ENCODE measurements at regions not wholly inside any gene's neighbourhood (a gene's known extent, or its start where the extent isn't known, plus 50 kb on each side); places are given as distances from the start of the nearest gene placed in this dataset.

- H3K4me3 ChIP-seq (ENCODE audit: low read depth, low read length) = no peak overlapping the region
- no peak for TF ChIP-seq CTCF (IDR thresholded peaks at IDR 0.05; ENCODE audit: insufficient read depth, low read depth, low read length, missing control alignments)
- DNase-seq (ENCODE audit: low read depth) = no peak
Measured at GRCh38 chr6:80478030-80478429, 371.6 kb downstream of the BCKDHB start.

GRCh38 chr6:80477591-80477990 is 371.1 kb downstream of the BCKDHB start:
- H3K4me3 ChIP-seq (ENCODE audit: low read depth, low read length) = no peak overlapping the region
- no peak for DNase-seq (ENCODE audit: low read depth)
- no peak for TF ChIP-seq CTCF (IDR thresholded peaks at IDR 0.05; ENCODE audit: insufficient read depth, low read depth, low read length, missing control alignments)

- no peak for DNase-seq (ENCODE audit: low read depth)
- no peak for TF ChIP-seq CTCF (IDR thresholded peaks at IDR 0.05; ENCODE audit: insufficient read depth, low read depth, low read length, missing control alignments)
- H3K4me3 ChIP-seq (ENCODE audit: low read depth, low read length) = no peak overlapping the region
Measured at GRCh38 chr6:80472271-80472670, 365.8 kb downstream of the BCKDHB start.

GRCh38 chr6:80469977-80470376 is 363.5 kb downstream of the BCKDHB start:
- no peak for TF ChIP-seq CTCF (IDR thresholded peaks at IDR 0.05; ENCODE audit: insufficient read depth, low read depth, low read length, missing control alignments)
- no peak for DNase-seq (ENCODE audit: low read depth)
- H3K4me3 ChIP-seq (ENCODE audit: low read depth, low read length) = no peak overlapping the region

- no peak overlapping the region for H3K4me3 ChIP-seq (ENCODE audit: low read depth, low read length)
- DNase-seq (ENCODE audit: low read depth) = no peak
- TF ChIP-seq CTCF (IDR thresholded peaks at IDR 0.05; ENCODE audit: insufficient read depth, low read depth, low read length, missing control alignments) = no peak
Measured at GRCh38 chr6:80468398-80468797, 361.9 kb downstream of the BCKDHB start.

- no peak for DNase-seq (ENCODE audit: low read depth)
- no peak overlapping the region for H3K4me3 ChIP-seq (ENCODE audit: low read depth, low read length)
- no peak for TF ChIP-seq CTCF (IDR thresholded peaks at IDR 0.05; ENCODE audit: insufficient read depth, low read depth, low read length, missing control alignments)
Measured at GRCh38 chr6:80467408-80467807, 360.9 kb downstream of the BCKDHB start.

- TF ChIP-seq CTCF (IDR thresholded peaks at IDR 0.05; ENCODE audit: insufficient read depth, low read depth, low read length, missing control alignments) = no peak
- no peak overlapping the region for H3K4me3 ChIP-seq (ENCODE audit: low read depth, low read length)
- DNase-seq (ENCODE audit: low read depth) = no peak
Measured at GRCh38 chr6:80466981-80467380, 360.5 kb downstream of the BCKDHB start.
